ENCODE measurements at regions not wholly inside any gene's neighbourhood (a gene's known extent, or its start where the extent isn't known, plus 50 kb on each side); places are given as distances from the start of the nearest gene placed in this dataset.

DNA sequence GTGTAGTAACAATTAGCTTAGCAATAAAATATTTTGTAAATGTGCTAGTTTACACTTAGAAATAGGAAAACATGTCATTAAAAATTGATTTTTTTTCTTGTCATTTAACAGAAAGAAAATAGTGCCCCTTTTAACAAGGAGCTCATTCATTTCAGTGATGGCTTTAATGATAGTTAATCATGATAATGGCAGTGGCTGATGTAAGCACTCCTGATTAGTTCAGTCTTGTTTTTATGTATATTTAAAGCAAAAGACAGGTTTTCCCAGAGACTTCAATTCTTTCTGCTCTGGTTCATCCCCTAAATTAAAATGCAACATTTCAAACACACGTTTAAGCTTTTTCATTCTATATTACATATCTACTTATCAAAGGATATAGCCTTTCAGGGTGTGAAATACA, 1039.5 kb upstream of the PCDH7 start:
- H2AFZ ChIP-seq (ENCODE audit: low read depth, low read length): no peak overlapping the region
- no peaks in the 10 kb centered on the region for H3K9me3 ChIP-seq (ENCODE audit: low read length)
- no peak overlapping the region for H3K27ac ChIP-seq (ENCODE audit: low read length)
- no peak overlapping the region for H3K9ac ChIP-seq (ENCODE audit: low read length)
- H3F3A ChIP-seq (ENCODE audit: insufficient read depth, low read length, poor library complexity, severe bottlenecking): no peaks in the 10 kb centered on the region
- no peaks in the 10 kb centered on the region for H3K36me3 ChIP-seq (ENCODE audit: insufficient read depth, low read length)
- H3K9me2 ChIP-seq (ENCODE audit: insufficient read depth, low read length): no peaks in the 10 kb centered on the region
- no peaks in the 10 kb centered on the region for H3K27me3 ChIP-seq (ENCODE audit: insufficient read depth, low read depth, low read length)
- H3K79me2 ChIP-seq (replicated peaks; ENCODE audit: insufficient read depth, low read length): no peaks in the 10 kb centered on the region
- no peak for TF ChIP-seq SMC3 (conservative IDR thresholded peaks at IDR 0.05; ENCODE audit: poor library complexity)
- no peak for TF ChIP-seq EZH2 (IDR thresholded peaks at IDR 0.05; ENCODE audit: borderline replicate concordance, insufficient read depth, low read length, poor library complexity, severe bottlenecking)
- no peak for TF ChIP-seq TAF1 (IDR thresholded peaks at IDR 0.05; ENCODE audit: low read depth)
- no peak for TF ChIP-seq POLR2AphosphoS5 (IDR thresholded peaks at IDR 0.05)
- no peak for TF ChIP-seq MXI1 (conservative IDR thresholded peaks at IDR 0.05; ENCODE audit: poor library complexity, severe bottlenecking)
- TF ChIP-seq, protein P1, sequence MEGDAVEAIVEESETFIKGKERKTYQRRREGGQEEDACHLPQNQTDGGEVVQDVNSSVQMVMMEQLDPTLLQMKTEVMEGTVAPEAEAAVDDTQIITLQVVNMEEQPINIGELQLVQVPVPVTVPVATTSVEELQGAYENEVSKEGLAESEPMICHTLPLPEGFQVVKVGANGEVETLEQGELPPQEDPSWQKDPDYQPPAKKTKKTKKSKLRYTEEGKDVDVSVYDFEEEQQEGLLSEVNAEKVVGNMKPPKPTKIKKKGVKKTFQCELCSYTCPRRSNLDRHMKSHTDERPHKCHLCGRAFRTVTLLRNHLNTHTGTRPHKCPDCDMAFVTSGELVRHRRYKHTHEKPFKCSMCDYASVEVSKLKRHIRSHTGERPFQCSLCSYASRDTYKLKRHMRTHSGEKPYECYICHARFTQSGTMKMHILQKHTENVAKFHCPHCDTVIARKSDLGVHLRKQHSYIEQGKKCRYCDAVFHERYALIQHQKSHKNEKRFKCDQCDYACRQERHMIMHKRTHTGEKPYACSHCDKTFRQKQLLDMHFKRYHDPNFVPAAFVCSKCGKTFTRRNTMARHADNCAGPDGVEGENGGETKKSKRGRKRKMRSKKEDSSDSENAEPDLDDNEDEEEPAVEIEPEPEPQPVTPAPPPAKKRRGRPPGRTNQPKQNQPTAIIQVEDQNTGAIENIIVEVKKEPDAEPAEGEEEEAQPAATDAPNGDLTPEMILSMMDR (IDR thresholded peaks at IDR 0.05; ENCODE audit: poor library complexity, severe bottlenecking): no peak
- no peak overlapping the region for H3K4me3 ChIP-seq (ENCODE audit: low read length)
- no peaks in the 10 kb centered on the region for H4K20me1 ChIP-seq (ENCODE audit: insufficient read depth)
- no peak overlapping the region for H3K4me2 ChIP-seq (ENCODE audit: low read length)

DNA sequence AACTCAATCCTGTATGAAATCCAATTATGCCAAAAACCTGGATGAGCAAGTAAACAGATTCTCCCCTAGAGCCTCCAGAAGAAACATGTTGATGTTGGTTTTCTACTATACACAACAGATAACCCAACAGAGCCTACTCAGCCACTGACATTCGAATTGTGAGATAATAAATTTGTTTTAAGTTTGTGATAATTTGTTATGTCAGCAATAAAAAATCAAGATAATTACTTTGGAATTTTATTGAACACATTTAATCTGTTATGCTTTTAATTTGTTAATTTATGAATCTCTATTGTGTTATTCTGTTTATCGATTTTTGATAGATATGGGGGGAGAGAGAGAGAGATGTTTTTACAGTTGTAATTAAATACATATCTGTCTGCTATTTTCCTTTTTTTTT, 1016.1 kb upstream of the PCDH7 start:
- no peaks in the 10 kb centered on the region for H3K9me2 ChIP-seq (ENCODE audit: insufficient read depth, low read length)
- no peaks in the 10 kb centered on the region for H3K27me3 ChIP-seq (ENCODE audit: insufficient read depth, low read depth, low read length)
- no peak overlapping the region for H3K4me3 ChIP-seq (ENCODE audit: low read length)
- H3K9ac ChIP-seq (ENCODE audit: low read length): no peak overlapping the region
- H3F3A ChIP-seq (ENCODE audit: insufficient read depth, low read length, poor library complexity, severe bottlenecking): no peaks in the 10 kb centered on the region
- H4K20me1 ChIP-seq (ENCODE audit: insufficient read depth): no peaks in the 10 kb centered on the region
- no peak for TF ChIP-seq EP300 (conservative IDR thresholded peaks at IDR 0.05; ENCODE audit: poor library complexity, severe bottlenecking)
- no peak for TF ChIP-seq SMC3 (conservative IDR thresholded peaks at IDR 0.05; ENCODE audit: poor library complexity)
- TF ChIP-seq, protein P2, sequence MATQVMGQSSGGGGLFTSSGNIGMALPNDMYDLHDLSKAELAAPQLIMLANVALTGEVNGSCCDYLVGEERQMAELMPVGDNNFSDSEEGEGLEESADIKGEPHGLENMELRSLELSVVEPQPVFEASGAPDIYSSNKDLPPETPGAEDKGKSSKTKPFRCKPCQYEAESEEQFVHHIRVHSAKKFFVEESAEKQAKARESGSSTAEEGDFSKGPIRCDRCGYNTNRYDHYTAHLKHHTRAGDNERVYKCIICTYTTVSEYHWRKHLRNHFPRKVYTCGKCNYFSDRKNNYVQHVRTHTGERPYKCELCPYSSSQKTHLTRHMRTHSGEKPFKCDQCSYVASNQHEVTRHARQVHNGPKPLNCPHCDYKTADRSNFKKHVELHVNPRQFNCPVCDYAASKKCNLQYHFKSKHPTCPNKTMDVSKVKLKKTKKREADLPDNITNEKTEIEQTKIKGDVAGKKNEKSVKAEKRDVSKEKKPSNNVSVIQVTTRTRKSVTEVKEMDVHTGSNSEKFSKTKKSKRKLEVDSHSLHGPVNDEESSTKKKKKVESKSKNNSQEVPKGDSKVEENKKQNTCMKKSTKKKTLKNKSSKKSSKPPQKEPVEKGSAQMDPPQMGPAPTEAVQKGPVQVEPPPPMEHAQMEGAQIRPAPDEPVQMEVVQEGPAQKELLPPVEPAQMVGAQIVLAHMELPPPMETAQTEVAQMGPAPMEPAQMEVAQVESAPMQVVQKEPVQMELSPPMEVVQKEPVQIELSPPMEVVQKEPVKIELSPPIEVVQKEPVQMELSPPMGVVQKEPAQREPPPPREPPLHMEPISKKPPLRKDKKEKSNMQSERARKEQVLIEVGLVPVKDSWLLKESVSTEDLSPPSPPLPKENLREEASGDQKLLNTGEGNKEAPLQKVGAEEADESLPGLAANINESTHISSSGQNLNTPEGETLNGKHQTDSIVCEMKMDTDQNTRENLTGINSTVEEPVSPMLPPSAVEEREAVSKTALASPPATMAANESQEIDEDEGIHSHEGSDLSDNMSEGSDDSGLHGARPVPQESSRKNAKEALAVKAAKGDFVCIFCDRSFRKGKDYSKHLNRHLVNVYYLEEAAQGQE (IDR thresholded peaks at IDR 0.05; ENCODE audit: borderline replicate concordance): no peak
- TF ChIP-seq TAF1 (IDR thresholded peaks at IDR 0.05; ENCODE audit: low read depth): no peak
- no peaks in the 10 kb centered on the region for H3K79me2 ChIP-seq (replicated peaks; ENCODE audit: insufficient read depth, low read length)
- no peak overlapping the region for H3K27ac ChIP-seq (ENCODE audit: low read length)
- H2AFZ ChIP-seq (ENCODE audit: low read depth, low read length): no peak overlapping the region
- H3K4me2 ChIP-seq (ENCODE audit: low read length): no peak overlapping the region
- H3K9me3 ChIP-seq (ENCODE audit: low read length): no peaks in the 10 kb centered on the region
- no peaks in the 10 kb centered on the region for H3K36me3 ChIP-seq (ENCODE audit: insufficient read depth, low read length)

DNA sequence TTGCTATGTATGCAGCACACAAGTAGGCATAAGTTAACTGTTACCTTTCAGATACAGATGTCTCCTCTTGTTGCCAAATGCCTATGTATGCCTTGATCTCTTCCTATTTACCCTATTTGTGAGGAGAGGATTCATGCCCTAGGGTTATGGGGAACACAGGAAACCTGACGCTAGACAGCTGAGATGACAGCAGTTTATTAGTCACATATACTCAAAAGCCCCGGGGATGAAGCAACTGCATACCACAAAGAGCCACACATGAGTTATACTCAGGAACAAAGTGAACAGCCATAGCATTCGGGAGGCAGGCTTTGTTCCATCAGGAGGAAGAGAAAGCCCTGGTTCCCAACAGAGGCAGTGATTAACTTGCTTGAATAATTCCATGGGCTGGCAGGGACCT, 1011.7 kb upstream of the PCDH7 start:
- TF ChIP-seq SMC3 (conservative IDR thresholded peaks at IDR 0.05; ENCODE audit: poor library complexity): no peak
- TF ChIP-seq, protein P1 (IDR thresholded peaks at IDR 0.05; ENCODE audit: poor library complexity, severe bottlenecking): no peak
- TF ChIP-seq, protein P2 (IDR thresholded peaks at IDR 0.05; ENCODE audit: borderline replicate concordance): no peak
- no peak for TF ChIP-seq EP300 (conservative IDR thresholded peaks at IDR 0.05; ENCODE audit: poor library complexity, severe bottlenecking)
- no peak for TF ChIP-seq MXI1 (conservative IDR thresholded peaks at IDR 0.05; ENCODE audit: poor library complexity, severe bottlenecking)
- TF ChIP-seq RAD21 (conservative IDR thresholded peaks at IDR 0.05): no peak
- no peak for TF ChIP-seq POLR2AphosphoS5 (IDR thresholded peaks at IDR 0.05)
- no peak for TF ChIP-seq EZH2 (IDR thresholded peaks at IDR 0.05; ENCODE audit: borderline replicate concordance, insufficient read depth, low read length, poor library complexity, severe bottlenecking)
- TF ChIP-seq TAF1 (IDR thresholded peaks at IDR 0.05; ENCODE audit: low read depth): no peak
- no peak overlapping the region for H3K4me3 ChIP-seq (ENCODE audit: low read length)
- no peaks in the 10 kb centered on the region for H4K20me1 ChIP-seq (ENCODE audit: insufficient read depth)
- H3K4me2 ChIP-seq (ENCODE audit: low read length): no peak overlapping the region
- H2AFZ ChIP-seq (ENCODE audit: low read depth, low read length): no peak overlapping the region
- no peaks in the 10 kb centered on the region for H3F3A ChIP-seq (ENCODE audit: insufficient read depth, low read length, poor library complexity, severe bottlenecking)
- no peaks in the 10 kb centered on the region for H3K27me3 ChIP-seq (ENCODE audit: insufficient read depth, low read depth, low read length)
- H3K36me3 ChIP-seq (ENCODE audit: insufficient read depth, low read length): no peaks in the 10 kb centered on the region
- no peak overlapping the region for H3K27ac ChIP-seq (ENCODE audit: low read length)
- no peak overlapping the region for H3K9ac ChIP-seq (ENCODE audit: low read length)
- H3K79me2 ChIP-seq (replicated peaks; ENCODE audit: insufficient read depth, low read length): no peaks in the 10 kb centered on the region
- no peaks in the 10 kb centered on the region for H3K9me3 ChIP-seq (ENCODE audit: low read length)
- H3K9me2 ChIP-seq (ENCODE audit: insufficient read depth, low read length): no peaks in the 10 kb centered on the region

Measured in neural cell (in vitro differentiated cells).